ENCODE measurements at regions not wholly inside any gene's neighbourhood (a gene's known extent, or its start where the extent isn't known, plus 50 kb on each side); places are given as distances from the start of the nearest gene placed in this dataset.

- WGBS (ENCODE audit: low lambda C conversion rate, missing lambda C conversion rate): 80% methylated on average over 2 of the region's 2 CpGs
- H2AFZ ChIP-seq: no peak overlapping the region
Measured at GRCh38 chr13:62837895-62838294, 1422.2 kb upstream of the PCDH20 start.

GRCh38 chr13:62829486-62829885 is 1413.8 kb upstream of the PCDH20 start:
- no peaks in the 10 kb centered on the region for H3K4me1 ChIP-seq (ENCODE audit: insufficient read depth)
- no peaks in the 10 kb centered on the region for H3K9me2 ChIP-seq (replicated peaks; ENCODE audit: insufficient read depth)
- no peaks in the 10 kb centered on the region for H3K27me3 ChIP-seq
- no peak overlapping the region for H3K4me2 ChIP-seq
- no peak for TF ChIP-seq EZH2phosphoT487 (IDR thresholded peaks at IDR 0.05; ENCODE audit: low read depth, severe bottlenecking, unreplicated experiment)
- no peak for TF ChIP-seq EZH2 (IDR thresholded peaks at IDR 0.05; ENCODE audit: borderline replicate concordance)
- no peak for TF ChIP-seq CTCF (IDR thresholded peaks at IDR 0.05; ENCODE audit: poor library complexity)
- 90% methylated on average over 2 of the region's 2 CpGs for WGBS (ENCODE audit: low lambda C conversion rate, missing lambda C conversion rate)
- no peak for DNase-seq (ENCODE audit: low spot score)
- no peaks in the 10 kb centered on the region for H3K79me2 ChIP-seq
- H3K36me3 ChIP-seq (replicated peaks; ENCODE audit: insufficient read depth, low read depth): no peaks in the 10 kb centered on the region
- no peak overlapping the region for H3K4me3 ChIP-seq
- H4K20me1 ChIP-seq (ENCODE audit: insufficient read depth, poor library complexity, severe bottlenecking): no peaks in the 10 kb centered on the region
- H3K9me3 ChIP-seq (ENCODE audit: low read depth): no peaks in the 10 kb centered on the region
- H3K27ac ChIP-seq: no peak overlapping the region
- no peak overlapping the region for H2AFZ ChIP-seq

More at GRCh38 chr13:62837895-62838294, 1422.2 kb upstream of the PCDH20 start:
- no peak for DNase-seq (ENCODE audit: low spot score)
- no peaks in the 10 kb centered on the region for H3K27me3 ChIP-seq
- no peak overlapping the region for H3K4me2 ChIP-seq
- no peaks in the 10 kb centered on the region for H4K20me1 ChIP-seq (ENCODE audit: insufficient read depth, poor library complexity, severe bottlenecking)
- H3K79me2 ChIP-seq: no peaks in the 10 kb centered on the region
- H3K4me1 ChIP-seq (ENCODE audit: insufficient read depth): no peaks in the 10 kb centered on the region
- TF ChIP-seq EZH2phosphoT487 (IDR thresholded peaks at IDR 0.05; ENCODE audit: low read depth, severe bottlenecking, unreplicated experiment) (no peak), EZH2 (IDR thresholded peaks at IDR 0.05; ENCODE audit: borderline replicate concordance) (no peak), CTCF (IDR thresholded peaks at IDR 0.05; ENCODE audit: poor library complexity) (no peak)
- H3K27ac ChIP-seq: no peak overlapping the region
- no peaks in the 10 kb centered on the region for H3K9me2 ChIP-seq (replicated peaks; ENCODE audit: insufficient read depth)
- H3K9me3 ChIP-seq (ENCODE audit: low read depth): no peaks in the 10 kb centered on the region
- H3K4me3 ChIP-seq: no peak overlapping the region
- H3K36me3 ChIP-seq (replicated peaks; ENCODE audit: insufficient read depth, low read depth): no peaks in the 10 kb centered on the region

GRCh38 chr13:62799931-62800436 is 1384.3 kb upstream of the PCDH20 start:
- Histone ChIP-seq H3K9me2 (replicated peaks; ENCODE audit: insufficient read depth) (no peaks in the 10 kb centered on the region), H3K36me3 (replicated peaks; ENCODE audit: insufficient read depth, low read depth) (no peaks in the 10 kb centered on the region), H3K9me3 (ENCODE audit: low read depth) (no peaks in the 10 kb centered on the region), H4K20me1 (ENCODE audit: insufficient read depth, poor library complexity, severe bottlenecking) (no peaks in the 10 kb centered on the region), H3K4me1 (ENCODE audit: insufficient read depth) (no peaks in the 10 kb centered on the region), H3K27ac (no peak overlapping the region), H3K4me3 (no peak overlapping the region), H2AFZ (no peak overlapping the region), H3K27me3 (no peaks in the 10 kb centered on the region), H3K79me2 (no peaks in the 10 kb centered on the region), H3K4me2 (no peak overlapping the region)
- TF ChIP-seq CTCF (IDR thresholded peaks at IDR 0.05; ENCODE audit: poor library complexity) (no peak), EZH2phosphoT487 (IDR thresholded peaks at IDR 0.05; ENCODE audit: low read depth, severe bottlenecking, unreplicated experiment) (no peak), EZH2 (IDR thresholded peaks at IDR 0.05; ENCODE audit: borderline replicate concordance) (no peak)
- DNase-seq (ENCODE audit: low spot score): no peak
- WGBS (ENCODE audit: low lambda C conversion rate, missing lambda C conversion rate): 93% methylated on average over 5 of the region's 5 CpGs

Data from hepatocyte (in vitro differentiated cells).